OCI-LY3 (cell line): ENCODE measurements at regions not wholly inside any gene's neighbourhood (a gene's known extent, or its start where the extent isn't known, plus 50 kb on each side); places are given as distances from the start of the nearest gene placed in this dataset.

Source experiments
- H2AFZ ChIP-seq: fragments of 200-600, 300-600 bp; shearing (Covaris generic); 2 replicates; pipeline ENCODE4 v1.6.0; 2014; ENCODE audit warnings: antibody characterized with exemption, low read depth, low read length
- H3K27ac ChIP-seq: fragments of 200-600, 300-600 bp; sonication (generic); 2 replicates; pipeline ENCODE4 v1.5.1; 2014; ENCODE audit warnings: mild to moderate bottlenecking, low read length, moderate library complexity, mixed read lengths
- H3K27me3 ChIP-seq: fragments of 200-600, 300-600 bp; sonication (generic); 2 replicates; pipeline ENCODE4 v1.6.1; 2014; ENCODE audit warnings: low read depth, low read length, mixed read lengths
- H3K36me3 ChIP-seq: fragments of 200-600, 300-600 bp; sonication (generic); replicated peaks from 2 replicates; pipeline ENCODE3; 2014; ENCODE audit warnings: low read depth, low read length, mixed read lengths
- H3K4me1 ChIP-seq: fragments of 300-600, 200-600 bp; sonication (generic); 2 replicates; pipeline ENCODE4 v1.6.1; 2014; ENCODE audit warnings: low read length, mixed read lengths
- H3K4me2 ChIP-seq: fragments of 200-600, 300-600 bp; sonication (generic); 2 replicates; pipeline ENCODE4 v1.6.1; 2014; ENCODE audit warnings: low read length, mixed read lengths
- H3K4me3 ChIP-seq: fragments of 300-600, 200-600 bp; sonication (generic); 2 replicates; pipeline ENCODE4 v1.5.1; 2014; ENCODE audit warnings: antibody characterized with exemption, mild to moderate bottlenecking, low read length, moderate library complexity
- H3K79me2 ChIP-seq: fragments of 300-600, 200-600 bp; shearing (Covaris generic); 2 replicates; pipeline ENCODE4 v1.6.1; 2014; ENCODE audit warnings: mild to moderate bottlenecking, low read length, mixed read lengths
- H3K9ac ChIP-seq: fragments of 300-600, 200-600 bp; shearing (Covaris generic); 2 replicates; pipeline ENCODE4 v1.6.0; 2014; ENCODE audit warnings: mild to moderate bottlenecking, low read length, moderate library complexity
- H3K9me3 ChIP-seq: fragments of 200-600, 300-600 bp; shearing (Covaris generic); 2 replicates; pipeline ENCODE4 v1.6.1; 2014; ENCODE audit warnings: low read length, mixed read lengths; ENCODE audit not compliant: insufficient read depth
- H4K20me1 ChIP-seq: fragments of 200-600, 300-600 bp; sonication (generic); 2 replicates; pipeline ENCODE4 v1.6.1; 2016; ENCODE audit warnings: low read length, mixed read lengths; ENCODE audit not compliant: insufficient read depth
- EZH2phosphoT487 ChIP-seq: fragments of 200-600 bp; shearing (Covaris generic); IDR thresholded peaks from 2 replicates; pipeline ENCODE4 v1.6.1; 2018; ENCODE audit warnings: antibody characterized with exemption, mixed run types, low read depth
- TF ChIP-seq, protein P1 (sequence below): fragments of 200-600, 300-600 bp; sonication (generic); IDR thresholded peaks from 2 replicates; pipeline ENCODE4 v1.5.1; 2014; ENCODE audit warnings: antibody characterized with exemption, low read length, low read depth

DNA sequence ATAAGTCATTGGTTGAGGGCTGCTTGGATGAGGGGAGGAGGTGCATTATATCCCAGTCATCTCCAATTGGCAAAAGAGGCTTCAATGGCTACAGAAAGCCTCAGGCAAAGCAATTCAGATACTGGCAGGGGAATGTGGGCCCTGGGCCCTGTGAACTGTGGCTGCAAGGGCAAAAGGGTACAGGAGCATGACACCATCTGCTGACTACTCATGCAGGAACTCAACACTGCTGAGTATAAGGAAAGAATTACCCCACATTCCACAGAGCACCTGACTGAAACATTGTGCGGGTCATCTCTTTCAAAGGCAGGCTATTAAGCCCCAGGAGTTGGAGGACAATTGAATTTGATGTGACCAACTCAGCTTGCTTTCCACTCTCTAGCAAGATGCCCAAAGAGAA is 92.1 kb upstream of the SPTLC3 start:
- Histone ChIP-seq H2AFZ (no peak overlapping the region), H3K9ac (no peak overlapping the region), H3K4me2 (no peak overlapping the region), H3K4me1 (no peaks in the 10 kb centered on the region), H3K36me3 (no peaks in the 10 kb centered on the region), H4K20me1 (no peaks in the 10 kb centered on the region), H3K9me3 (no peaks in the 10 kb centered on the region), H3K79me2 (no peaks in the 10 kb centered on the region), H3K4me3 (no peak overlapping the region), H3K27me3 (peaks cover 11% of the 10 kb centered on the region; the same call in 1 of the 2 replicates), H3K27ac (no peak overlapping the region)
- no peak for TF ChIP-seq EZH2phosphoT487
- TF ChIP-seq, protein P1, sequence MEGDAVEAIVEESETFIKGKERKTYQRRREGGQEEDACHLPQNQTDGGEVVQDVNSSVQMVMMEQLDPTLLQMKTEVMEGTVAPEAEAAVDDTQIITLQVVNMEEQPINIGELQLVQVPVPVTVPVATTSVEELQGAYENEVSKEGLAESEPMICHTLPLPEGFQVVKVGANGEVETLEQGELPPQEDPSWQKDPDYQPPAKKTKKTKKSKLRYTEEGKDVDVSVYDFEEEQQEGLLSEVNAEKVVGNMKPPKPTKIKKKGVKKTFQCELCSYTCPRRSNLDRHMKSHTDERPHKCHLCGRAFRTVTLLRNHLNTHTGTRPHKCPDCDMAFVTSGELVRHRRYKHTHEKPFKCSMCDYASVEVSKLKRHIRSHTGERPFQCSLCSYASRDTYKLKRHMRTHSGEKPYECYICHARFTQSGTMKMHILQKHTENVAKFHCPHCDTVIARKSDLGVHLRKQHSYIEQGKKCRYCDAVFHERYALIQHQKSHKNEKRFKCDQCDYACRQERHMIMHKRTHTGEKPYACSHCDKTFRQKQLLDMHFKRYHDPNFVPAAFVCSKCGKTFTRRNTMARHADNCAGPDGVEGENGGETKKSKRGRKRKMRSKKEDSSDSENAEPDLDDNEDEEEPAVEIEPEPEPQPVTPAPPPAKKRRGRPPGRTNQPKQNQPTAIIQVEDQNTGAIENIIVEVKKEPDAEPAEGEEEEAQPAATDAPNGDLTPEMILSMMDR, result no peak

DNA sequence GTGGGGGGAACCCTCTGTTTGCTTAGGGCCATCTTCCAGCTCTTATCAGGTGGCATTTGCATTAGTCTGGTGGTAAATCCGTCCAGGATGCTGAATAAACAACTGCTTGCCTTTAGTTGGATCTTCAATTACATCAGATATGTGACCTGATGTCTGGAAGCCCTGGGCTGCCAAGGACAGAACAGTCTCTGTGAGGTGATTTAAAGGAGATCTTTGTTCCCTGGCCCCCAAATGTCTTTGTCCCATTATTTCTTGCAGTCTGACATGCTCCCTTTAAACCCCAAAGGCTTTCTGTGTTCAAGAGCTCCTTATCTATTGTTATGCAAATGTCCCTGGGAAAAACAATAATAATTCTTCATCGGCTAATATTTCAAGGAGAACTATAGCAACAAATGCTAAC is 84.6 kb upstream of the SPTLC3 start:
- TF ChIP-seq, protein P1, result no peak
- no peak for TF ChIP-seq EZH2phosphoT487
- no peak overlapping the region for H3K4me2 ChIP-seq

DNA sequence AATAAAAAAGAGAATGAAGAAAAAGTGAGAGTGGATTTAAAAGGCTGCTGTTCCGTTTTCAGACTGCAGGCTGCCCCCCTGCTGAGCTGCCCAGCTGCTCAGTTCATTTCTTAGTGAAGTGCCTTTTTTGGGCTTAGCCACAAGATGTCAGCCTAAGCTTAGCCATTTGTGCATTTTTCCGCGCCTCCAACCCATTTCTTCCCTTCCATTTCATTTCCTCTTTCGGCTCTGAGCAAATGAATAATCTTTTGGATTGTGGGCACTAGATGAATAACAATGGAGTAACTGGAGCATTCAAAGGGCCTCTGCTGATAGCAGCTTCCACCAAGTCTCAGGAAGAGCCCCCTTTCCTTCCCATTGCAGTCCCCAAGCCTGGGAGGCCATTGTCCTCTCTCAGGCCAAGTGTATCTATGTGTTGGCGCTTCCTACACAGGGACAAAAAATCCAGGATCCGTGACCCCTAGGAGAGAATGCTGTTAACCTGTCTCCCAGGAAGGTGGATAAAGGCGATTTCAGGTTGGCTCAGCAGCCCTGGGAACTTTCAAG is 83.5 kb upstream of the SPTLC3 start:
- Histone ChIP-seq H4K20me1 (no peaks in the 10 kb centered on the region), H3K4me1 (peaks cover 6% of the 10 kb centered on the region), H3K36me3 (no peaks in the 10 kb centered on the region), H3K4me3 (peak overlapping the region; percentile 43), H3K27me3 (peaks cover 55% of the 10 kb centered on the region), H2AFZ (no peak overlapping the region), H3K4me2 (peak overlapping the region; percentile 61), H3K9me3 (no peaks in the 10 kb centered on the region), H3K79me2 (no peaks in the 10 kb centered on the region), H3K27ac (no peak overlapping the region), H3K9ac (no peak overlapping the region)
- TF ChIP-seq, protein P1, result peak; percentile 98
- TF ChIP-seq EZH2phosphoT487, result no peak

More for the DNA sequence above, 84.6 kb upstream of the SPTLC3 start:
- Histone ChIP-seq H3K79me2 (no peaks in the 10 kb centered on the region), H3K36me3 (no peaks in the 10 kb centered on the region), H3K27me3 (peaks cover 45% of the 10 kb centered on the region), H3K9ac (no peak overlapping the region), H2AFZ (no peak overlapping the region), H3K9me3 (no peaks in the 10 kb centered on the region), H3K4me3 (no peak overlapping the region), H4K20me1 (no peaks in the 10 kb centered on the region), H3K4me1 (peaks cover 6% of the 10 kb centered on the region), H3K27ac (no peak overlapping the region)

DNA sequence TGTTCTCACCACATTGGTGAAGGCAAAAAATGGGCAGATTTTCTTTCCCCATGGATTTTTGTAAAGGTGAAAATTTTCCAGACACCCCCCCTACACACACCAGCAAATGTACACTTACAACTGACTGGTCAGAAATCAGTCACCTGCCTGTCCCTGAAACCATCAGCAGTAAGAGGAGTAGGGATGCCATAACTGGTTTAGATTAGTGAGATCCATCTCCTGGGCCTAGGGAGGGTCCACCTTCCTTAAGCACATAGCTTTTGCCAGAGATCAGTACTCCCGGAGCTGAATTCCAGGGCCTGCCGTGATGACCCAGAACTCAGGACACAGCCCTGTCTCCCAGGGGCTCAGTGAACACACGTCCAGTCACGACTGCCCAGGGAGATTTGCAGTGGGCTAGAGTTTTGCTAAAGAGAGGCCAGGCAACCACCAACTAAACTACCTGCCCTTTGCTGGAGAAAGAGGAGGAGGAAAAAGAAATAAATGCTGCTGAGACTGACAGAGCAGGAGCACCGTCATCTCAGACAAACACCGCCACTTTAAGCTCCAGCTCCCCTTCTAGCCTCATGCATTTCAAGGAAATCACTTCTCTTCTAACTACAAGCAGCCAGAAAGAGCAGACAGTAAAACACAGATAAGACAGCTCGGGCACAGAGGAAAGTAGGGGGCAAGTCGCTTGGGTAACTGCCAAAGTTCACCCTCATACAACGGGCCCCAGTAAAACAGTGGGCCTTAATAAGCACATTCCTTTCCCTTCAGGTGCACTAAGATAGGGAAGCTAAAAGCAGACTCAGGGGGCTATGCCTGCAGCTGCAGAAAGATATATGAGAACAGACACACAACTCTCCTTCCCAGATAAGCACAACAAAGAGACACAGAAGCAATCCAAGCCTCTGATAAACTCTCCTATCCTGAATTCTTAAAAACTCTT is 82.6 kb upstream of the SPTLC3 start:
- Histone ChIP-seq H3K36me3 (no peaks in the 10 kb centered on the region), H3K4me3 (no peak overlapping the region), H3K4me2 (0 out of 2 replicates have a peak overlapping the region, but pooled peaks have one; percentile 61), H2AFZ (no peak overlapping the region), H3K79me2 (no peaks in the 10 kb centered on the region), H3K9ac (no peak overlapping the region), H4K20me1 (no peaks in the 10 kb centered on the region), H3K27me3 (peaks cover 58% of the 10 kb centered on the region), H3K4me1 (peaks cover 6% of the 10 kb centered on the region), H3K27ac (no peak overlapping the region), H3K9me3 (no peaks in the 10 kb centered on the region)
- no peak for TF ChIP-seq EZH2phosphoT487
- TF ChIP-seq, protein P1, result no peak
